Gastroesophageal sphincter (tissue), 3 donors: ENCODE measurements at regions not wholly inside any gene's neighbourhood (a gene's known extent, or its start where the extent isn't known, plus 50 kb on each side); places are given as distances from the start of the nearest gene placed in this dataset.

Source experiments
- CTCF ChIP-seq, 4 experiments: fragments of 200-600 bp in 2 of 4; fragments of 450-650 bp in 2 of 4; sonication (generic) in 1 of 4; IDR thresholded peaks; one replicate each; pipeline ENCODE4 v1.5.1; 2017 to 2019; ENCODE audit warnings: antibody characterized with exemption in 4 of 4, mild to moderate bottlenecking in 2 of 4, moderate library complexity in 2 of 4
- EP300 ChIP-seq: sonication (generic); formaldehyde crosslinking; IDR thresholded peaks from one replicate; pipeline ENCODE4 v1.6.1; 2017; ENCODE audit warnings: antibody characterized with exemption, mild to moderate bottlenecking
- POLR2A ChIP-seq, 2 donors: fragments of 450-650 bp; IDR thresholded peaks; one replicate each; pipeline ENCODE4 v1.6.1; 2017; ENCODE audit warnings: antibody characterized with exemption in 2 of 2, mild to moderate bottlenecking in 2 of 2, moderate library complexity in 1 of 2
- POLR2AphosphoS5 ChIP-seq: sonication (generic); formaldehyde crosslinking; IDR thresholded peaks from one replicate; pipeline ENCODE4 v1.6.1; 2017; ENCODE audit warnings: antibody characterized with exemption

DNA sequence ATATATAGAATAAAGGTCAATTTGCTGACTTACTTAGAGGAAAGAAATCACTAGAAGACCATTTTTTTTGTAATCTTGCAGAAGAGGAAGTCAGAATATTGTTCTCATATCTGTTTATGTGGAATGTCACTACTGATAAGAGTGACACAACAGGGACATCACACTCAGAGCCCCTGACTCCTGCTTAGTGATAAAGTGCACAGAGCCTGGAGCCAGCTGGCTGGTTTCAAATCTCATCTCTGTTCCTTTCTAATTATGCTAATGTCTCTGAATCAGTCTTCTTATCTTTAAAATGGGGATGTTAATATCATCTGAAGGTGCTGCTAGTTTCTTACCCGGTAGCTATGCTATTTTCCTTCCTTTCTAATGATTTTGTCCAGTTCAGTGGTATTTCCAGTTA lies 58.6 kb upstream of the LIFR start:
- TF ChIP-seq EP300 (no peak), CTCF (IDR thresholded peaks at IDR 0.05) (no peak), POLR2AphosphoS5 (no peak), POLR2A (IDR thresholded peaks at IDR 0.05) (no peak)
